GM18873 (cell line): ENCODE measurements at regions not wholly inside any gene's neighbourhood (a gene's known extent, or its start where the extent isn't known, plus 50 kb on each side); places are given as distances from the start of the nearest gene placed in this dataset.
"Not testable (repeated sequence)": the region's sequence is repeated elsewhere in the genome, so short reads cannot be mapped to it uniquely, and the experiment has no call there.

Experiments used
- ATAC-seq: cut with Tn5 transposase; IDR thresholded peaks from one replicate; pipeline ENCODE4 v1.9.1; 2021; ENCODE audit warnings: mild to moderate bottlenecking, moderate library complexity, moderate number of reproducible peaks; ENCODE audit not compliant: unreplicated experiment, low FRiP score

DNA sequence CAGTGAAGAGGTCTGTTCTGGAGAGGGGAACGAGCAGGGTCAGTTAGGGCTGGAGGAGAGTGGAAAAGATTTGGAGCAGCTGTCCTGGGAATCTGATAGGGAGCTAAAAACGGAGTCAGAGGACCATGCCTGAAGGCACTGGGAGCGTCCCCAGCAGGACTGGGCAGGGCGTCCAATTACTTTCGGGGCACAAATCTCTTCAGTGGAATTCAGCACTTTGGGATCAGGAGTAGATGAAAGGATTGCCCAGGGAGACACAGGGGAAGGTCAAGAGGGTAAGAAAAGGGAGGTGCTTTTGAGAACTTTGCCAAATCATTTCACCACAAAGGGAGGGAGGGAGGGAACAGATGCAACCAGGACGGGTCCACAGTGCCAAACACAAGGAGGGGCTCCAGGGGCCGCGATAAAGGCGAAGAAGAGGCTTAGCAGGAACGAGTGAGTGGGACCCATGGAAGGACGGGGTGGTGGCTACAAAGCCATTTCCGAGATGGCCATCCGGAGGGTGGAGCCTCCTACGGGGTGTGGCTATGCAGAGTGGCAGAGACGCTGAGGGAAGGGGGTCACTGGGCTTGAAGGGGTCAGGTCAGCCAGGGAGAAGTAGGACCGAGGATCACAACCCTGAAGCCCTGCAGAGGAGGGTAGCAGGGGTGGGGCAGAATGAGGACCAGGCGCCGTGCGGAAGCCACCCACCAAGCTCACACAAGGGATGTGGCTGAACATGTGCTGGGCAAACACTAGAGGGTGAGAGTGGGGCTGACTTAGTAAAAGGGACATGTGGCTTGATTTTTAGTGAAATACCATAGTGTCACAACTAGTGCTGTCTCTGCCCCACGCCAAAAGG lies 180.0 kb upstream of the RREB1 start:
- ATAC-seq = no peak

DNA sequence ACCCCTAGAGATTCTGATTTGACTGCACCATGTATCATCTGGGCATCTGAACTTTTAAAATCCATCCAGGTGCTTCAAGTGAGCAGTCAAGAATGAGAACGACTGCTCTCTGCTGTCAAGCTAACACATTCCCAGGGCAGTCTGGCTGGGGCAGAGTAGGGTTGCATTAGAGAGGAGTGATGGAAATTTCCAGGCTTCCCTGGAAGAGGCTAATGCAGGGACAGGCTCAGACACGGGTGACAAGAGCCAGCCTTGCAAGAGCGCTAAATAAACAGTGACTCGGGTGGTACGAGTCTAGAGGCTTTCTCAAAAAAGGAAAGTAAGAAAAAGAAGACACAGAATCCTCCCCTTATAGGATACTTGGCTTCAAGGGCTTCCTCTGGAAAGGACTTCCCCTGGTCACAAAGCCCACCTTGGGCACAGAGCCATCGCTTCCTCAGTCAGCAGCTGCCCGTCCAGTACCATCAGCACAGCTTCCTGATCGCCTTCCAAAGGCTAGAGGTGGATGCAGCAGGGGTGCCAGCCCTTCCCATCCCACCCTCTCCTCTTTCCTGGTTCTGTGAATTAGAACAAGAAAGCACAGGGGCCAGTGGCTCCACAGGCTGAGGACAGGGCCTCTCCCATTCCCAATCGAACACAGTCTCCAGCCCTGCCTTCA lies 177.4 kb upstream of the RREB1 start:
- ATAC-seq = no peak

DNA sequence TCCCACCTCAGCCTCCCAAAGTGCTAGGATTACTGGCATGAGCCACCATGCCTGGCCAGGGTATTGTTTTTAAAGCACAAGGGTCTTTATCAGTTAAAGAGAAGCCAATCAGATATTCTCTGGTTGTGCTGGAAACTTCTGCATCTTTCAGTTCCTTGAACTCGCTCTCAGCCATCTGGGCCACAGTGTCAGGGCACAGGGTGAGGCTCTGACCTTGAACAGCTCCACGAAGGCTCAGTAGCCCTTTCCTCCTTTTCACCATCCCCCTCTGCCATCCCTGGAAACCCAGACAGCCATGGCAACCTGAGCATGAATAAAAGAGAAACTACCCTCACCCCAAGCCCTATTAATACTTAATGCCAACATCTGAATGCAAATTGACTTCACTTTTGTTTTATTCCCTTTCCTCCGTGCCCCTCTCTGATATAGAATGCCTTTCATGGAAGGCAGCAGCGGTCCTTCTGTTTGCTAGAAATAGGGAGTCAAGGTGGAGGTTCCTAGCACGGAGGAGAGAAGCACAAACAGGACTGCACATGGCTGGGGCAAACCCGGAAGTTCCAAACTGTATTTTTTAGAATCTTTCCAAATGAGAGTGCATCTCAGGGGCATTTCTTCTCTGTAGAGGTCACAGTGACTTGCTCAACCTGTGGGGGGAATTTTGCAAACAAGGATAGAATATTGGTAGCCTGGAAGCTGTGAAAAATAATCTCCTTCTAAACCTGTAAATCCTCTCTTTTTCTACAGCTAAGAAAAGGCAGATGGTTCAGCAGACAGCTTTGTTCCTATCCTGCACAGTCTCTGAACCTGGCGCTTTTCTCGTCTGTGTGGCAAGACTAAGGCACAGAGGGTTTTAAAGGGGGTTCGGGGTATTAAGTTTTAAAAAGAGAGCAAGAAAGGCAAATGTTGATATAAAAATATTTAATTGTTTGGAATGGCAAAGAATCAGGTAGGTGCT lies 176.4 kb upstream of the RREB1 start:
- no peak for ATAC-seq

DNA sequence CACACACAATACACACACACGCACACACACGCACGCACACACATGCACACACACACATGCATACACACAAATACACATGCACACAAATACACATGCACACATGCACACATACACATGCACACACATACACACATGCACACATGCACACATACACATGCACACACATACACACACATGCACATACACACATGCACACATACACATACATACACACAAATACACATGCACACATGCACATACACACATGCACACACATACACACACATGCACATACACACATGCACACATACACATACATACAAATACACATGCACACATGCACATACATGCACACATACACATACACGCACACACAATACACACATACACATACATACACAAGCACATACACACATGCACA lies 175.4 kb upstream of the RREB1 start:
- no peak for ATAC-seq

DNA sequence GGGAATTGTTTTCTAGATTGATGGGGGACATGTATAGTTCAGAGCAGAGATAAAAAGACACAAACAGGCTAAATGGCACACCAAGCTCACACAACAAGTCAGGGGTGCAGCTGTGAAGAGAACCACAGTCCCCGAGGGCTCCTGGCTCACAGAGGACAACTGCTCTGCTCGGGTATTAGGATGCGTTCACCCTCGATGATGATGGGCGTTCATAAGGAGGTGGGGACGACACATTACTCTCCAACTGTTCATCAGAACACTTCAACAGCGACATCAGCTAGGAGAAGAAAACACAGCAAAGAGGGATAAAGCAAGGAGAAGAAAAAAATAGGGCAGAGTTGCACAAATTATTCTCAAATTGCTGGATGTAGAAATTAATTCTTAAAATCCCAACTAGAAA lies 174.8 kb upstream of the RREB1 start:
- no peak for ATAC-seq

DNA sequence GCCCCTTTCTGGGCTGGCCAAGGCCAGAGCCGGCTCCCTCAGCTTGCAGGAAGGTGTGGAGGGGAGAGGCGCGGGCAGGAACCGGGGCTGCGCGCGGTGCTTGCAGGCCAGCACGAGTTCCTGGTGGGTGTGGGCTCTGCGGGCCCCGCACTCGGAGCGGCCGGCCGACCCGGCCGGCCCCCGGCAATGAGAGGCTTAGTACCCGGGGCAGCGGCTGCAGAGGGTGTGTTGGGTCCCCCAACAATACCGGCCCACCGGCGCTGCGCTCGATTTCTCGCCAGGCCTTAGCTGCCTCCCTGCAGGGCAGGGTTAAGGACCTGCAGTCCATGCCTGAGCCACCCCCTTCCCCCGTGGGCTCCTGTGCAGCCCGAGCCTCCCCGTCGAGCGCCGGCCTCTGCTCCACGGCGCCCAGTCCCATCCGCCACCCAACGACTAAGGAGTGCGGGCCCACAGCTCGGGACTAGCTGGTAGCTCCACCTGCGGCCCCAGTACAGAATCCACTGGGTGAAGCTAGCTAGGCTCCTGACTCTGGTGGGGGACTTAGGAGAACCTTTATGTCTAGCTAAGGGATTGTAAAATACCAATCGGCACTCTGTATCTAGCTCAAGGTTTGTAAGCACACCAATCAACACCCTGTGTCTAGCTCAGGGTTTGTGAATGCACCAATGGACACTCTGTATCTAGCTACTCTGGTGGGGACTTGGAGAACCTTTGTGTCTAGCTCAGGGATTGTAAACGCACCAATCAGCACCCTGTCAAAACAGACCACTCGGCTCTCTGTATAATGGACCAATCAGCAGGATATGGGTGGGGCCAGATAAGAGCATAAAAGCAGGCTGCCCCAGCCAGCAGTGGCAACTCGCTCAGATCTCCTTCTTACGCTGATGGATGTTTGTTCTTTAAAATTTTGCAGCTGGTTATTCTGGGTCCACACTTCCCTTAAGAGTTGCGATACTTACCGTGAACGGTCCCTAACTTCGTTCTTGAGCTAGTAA lies 167.4 kb upstream of the RREB1 start:
- ATAC-seq = no peak

DNA sequence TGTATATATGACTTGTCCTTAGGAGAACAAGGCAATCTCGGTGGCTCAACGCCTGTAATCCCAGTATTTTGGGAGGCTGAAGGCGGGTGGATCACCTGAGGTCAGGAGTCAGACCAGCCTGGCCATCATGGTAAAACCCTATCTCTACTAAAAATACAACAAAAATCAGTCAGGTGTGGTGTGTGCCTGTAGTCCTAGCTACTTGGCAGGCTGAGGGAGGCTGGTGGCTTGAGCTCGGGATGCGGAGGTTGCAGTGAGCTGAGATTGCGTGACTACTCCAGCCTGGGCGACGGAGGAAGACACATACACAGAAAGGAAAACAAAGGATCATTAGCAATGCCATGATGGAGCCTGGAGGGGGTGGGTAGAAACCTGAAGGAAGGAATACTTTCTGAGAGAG lies 166.6 kb upstream of the RREB1 start:
- no peak for ATAC-seq

DNA sequence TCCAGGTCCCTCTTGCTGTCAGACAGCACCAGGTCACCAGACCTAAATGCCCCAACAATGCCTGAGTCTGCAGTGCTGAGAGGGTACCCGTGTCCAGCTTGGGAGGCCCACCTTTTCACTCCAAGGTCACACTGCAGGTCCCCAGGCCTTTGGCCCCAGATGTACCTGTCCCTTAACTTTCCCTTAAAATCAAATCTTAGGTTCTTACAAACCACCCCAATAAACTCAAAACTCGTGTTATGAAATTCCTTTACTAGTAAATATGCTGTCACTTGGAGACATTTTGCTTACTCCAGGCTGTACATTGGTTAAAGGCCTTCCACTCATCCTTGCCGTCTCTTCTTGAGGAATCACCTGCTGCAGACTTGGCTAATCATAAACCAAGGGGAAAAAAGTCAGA lies 165.7 kb upstream of the RREB1 start:
- ATAC-seq = no peak

DNA sequence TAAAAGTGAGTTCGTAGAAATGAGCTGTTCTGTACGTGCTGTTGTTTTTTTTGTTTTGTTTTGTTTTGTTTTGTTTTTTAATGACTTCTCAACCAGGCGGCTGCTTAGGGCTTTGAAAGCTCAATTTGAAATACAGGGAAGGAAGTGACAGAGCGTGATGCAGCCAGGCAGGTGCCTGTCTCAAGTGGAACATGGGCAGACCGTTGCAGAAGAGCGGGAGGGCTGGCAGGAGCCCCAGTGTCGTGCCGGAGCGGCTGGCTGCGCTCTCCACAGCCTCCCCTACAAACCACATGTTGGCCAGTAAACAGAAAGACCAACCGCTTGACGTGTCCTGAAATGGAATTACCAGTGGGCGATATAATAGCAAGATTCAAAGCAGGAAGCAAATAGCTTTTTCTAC lies 164.9 kb upstream of the RREB1 start:
- ATAC-seq = no peak

DNA sequence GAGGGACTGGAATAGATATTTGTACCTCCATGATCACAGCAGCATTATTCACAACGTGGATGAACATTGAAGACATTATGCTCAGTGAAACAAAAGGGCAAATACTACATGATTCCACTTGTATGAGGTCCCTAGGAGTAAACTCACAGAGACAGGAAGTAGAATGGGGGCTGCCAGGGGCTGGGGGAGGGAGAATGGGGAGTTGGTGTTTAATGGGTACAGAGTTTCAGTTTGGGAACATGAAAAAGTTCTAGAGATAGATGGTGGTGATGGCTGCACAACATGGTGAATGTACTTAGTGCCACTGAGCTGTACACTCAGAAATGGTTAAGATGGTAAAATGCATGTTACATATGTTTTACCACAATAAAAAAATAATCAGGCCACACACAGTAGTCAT lies 164.3 kb upstream of the RREB1 start:
- no peak for ATAC-seq

DNA sequence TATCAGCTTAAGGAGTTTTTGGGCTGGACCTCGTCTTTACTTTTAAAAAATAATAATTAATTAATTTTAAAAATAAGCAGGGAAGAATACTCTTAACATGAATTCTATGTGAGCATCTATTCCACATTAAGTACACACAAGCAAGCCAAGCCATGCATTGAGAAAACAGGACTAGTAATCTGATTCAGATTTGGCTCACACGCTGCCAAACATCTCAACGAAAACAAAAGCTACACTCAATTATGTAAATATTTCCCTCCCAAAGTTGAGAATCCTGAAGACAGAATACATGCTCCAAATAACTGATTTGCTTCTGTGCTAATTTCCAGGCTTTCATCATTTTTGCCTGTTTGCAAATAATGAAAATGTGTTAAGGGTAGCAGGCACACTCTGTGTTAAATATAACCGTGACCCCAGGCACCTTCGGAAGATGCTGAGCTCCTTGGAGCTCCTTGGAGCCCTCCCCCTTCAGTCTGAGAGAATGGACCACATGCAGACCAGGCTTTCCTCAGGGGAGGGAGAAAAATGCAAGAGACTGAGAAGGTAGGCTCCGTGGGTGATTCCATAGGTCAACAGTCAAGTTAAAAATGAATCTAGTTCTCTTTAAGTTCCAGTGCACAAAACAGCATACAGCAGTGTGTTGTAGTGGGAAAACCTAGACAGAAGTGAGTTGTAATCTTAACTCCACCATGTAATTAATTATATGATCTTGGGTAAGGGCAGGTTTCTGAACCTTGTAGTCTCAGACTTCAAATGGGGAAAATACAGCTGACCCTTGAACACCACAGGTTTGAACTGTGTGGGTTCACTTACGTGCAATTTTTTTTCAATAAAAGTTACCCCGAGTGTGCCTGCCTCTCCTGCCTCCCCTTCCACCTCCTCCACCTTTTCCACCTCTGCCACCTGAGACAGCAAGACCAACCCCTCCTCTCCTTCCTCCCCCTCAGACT lies 161.3 kb upstream of the RREB1 start:
- ATAC-seq = no peak

DNA sequence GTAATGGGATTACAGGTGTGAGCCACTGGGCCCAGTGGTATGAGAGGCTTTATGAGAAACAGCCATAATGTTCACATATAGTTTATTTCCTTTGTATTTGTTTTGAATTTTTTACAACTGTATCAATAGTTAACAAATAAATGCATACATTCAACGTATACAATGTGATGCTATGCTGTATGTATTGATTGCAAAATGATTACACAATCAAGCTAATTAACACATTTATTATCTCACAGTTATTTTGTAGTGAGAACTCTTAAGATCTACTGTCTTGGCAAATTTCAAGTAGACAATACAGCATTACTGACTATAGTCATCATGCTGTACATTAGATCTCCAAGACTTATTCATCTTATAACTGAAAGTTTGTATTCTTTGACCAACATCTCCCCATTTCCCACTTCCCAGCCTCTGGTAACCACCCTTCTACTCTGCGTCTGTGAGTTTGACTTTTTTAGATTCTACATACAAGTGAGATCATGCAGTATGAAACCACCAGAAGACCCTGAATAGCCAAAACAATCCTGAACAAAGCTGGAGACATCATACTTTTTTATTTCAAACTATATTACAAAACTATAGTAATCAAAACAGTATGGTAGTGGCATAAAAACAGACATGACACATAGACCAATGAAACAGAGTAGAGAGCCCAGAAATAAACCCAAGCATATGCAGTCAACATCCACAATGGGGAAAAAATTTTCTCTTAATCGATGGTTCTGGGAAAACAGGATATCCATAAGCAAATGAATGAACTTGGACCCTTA lies 157.2 kb upstream of the RREB1 start:
- no peak for ATAC-seq

DNA sequence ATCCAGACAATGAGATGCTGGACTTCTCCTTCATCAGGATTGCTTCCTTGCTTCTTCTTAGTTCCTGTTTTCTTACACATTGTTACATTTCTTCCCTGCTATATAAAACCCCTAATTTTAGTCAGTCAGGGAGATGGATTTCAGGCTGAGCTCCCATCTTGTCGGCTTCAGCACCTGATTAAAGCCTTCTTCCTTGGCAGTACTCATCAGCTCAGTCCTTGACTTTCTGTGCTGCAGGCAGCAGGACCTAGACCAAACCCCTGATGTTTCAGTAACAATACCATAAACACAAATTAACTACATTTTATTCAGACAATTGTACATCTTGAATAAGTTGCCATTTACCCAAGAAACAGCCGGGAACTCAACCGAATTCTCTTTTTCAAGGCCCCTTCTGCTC lies 156.4 kb upstream of the RREB1 start:
- no peak for ATAC-seq

DNA sequence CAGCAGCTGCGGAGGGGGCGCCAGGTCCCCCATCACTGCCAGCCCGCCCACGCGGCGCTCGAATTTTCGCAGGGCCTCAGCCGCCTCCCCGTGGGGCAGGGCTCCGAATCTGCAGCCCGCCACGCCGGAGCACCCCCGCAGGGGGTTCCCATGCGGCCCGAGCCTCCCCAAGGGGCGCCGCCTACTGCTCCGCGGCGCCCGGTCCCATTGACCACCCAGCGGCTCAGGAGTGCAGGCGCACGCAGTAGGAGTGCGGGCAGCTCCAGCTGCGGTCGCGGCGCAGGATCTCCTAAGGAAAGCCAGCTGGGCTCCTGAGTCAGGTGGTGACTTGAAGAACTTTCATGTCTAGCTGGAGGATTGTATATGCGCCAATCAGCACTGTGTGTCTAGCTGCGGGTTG lies 155.3 kb upstream of the RREB1 start:
- no peak for ATAC-seq

DNA sequence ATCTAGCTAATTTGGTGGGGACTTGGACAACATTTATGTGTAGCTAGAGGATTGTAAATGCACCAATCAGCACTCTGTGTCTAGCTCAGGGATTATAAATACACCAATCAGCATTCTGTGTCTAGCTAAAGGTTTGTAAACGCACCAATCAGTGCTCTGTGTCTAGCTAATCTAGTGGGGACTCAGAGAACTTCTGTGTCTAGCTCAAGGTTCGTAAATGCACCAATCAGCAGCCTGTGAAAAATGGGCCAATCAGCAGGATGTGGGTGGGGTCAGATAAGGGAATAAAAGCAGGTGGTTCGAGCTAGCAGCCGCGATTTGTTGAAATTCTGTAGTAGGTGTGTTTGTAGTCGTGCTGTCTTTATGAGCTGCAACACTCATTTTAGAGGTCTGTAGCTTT lies 154.8 kb upstream of the RREB1 start:
- ATAC-seq = not testable (repeated sequence)

DNA sequence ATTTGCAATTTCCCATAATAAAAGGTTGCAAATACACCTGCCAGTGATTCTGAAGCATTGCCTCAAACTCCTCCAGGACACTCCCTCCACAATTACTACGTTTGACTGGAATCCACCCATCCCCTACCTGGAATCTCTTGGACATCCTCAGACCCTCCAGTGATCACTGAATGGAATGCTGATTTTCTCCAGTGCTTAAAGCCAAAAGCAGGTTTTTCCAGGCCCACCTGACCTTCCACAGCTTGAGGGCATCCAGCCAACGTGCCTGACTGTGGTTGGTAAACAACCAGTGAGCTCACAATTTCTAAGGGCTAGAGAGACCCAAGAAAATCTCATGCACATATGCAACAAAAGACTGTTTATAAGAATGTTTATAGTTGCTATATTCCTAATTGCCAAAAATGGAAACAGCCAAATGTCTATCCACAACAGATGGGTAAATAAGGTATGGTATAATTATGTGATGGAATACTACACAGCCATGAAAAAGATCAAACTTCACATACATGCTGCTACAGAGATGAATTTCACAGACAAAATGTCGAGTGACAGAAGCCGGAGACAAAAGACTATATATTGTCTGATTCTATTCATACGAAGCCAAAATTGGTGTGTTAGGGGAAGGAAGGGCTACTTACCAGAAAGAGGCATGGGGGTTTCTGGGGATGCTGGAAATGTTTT lies 147.1 kb upstream of the RREB1 start:
- no peak for ATAC-seq

DNA sequence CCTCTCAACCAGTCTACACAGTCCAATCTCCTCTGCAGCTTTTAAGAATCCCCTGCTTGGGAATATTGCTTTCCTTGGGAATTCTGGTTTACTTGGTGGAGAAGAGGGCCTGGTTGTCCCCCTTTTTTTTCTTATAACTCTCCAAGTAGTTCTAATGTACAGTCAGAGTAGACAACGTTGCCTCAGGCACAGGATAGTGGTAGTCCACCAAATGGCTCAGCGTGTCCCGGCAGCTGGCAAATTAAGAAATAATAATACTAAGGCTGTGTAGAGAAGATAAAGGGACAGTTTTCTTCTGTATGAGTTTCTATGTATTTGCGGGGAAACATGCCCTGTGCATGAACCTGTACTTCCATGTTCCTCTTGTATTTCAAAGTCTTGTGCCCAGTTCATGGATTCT lies 145.7 kb upstream of the RREB1 start:
- ATAC-seq = no peak
